ENCODE measurements at regions not wholly inside any gene's neighbourhood (a gene's known extent, or its start where the extent isn't known, plus 50 kb on each side); places are given as distances from the start of the nearest gene placed in this dataset.

GRCh38 chr1:38123356-38124135 lies 77.0 kb upstream of the POU3F1 start:
- Histone ChIP-seq H3K4me1 (ENCODE audit: insufficient read depth, low read length) (0 out of 2 replicates have a peak, but pooled peaks cover 2% of the 10 kb centered on the region), H2BK20ac (ENCODE audit: low read depth, low read length, poor library complexity, severe bottlenecking) (no peak overlapping the region), H2AK5ac (ENCODE audit: insufficient read length, low read length) (no peak overlapping the region), H3K23me2 (ENCODE audit: insufficient read length, low read depth, low read length, poor library complexity, severe bottlenecking) (no peaks in the 10 kb centered on the region), H3K27me3 (ENCODE audit: insufficient read depth, low read length) (no peaks in the 10 kb centered on the region), H2BK120ac (ENCODE audit: low read depth, low read length, poor library complexity, severe bottlenecking) (no peak overlapping the region), H4K5ac (ENCODE audit: insufficient read length, low read depth, low read length) (no peak overlapping the region), H2AFZ (ENCODE audit: low read length) (no peak overlapping the region), H4K8ac (replicated peaks; ENCODE audit: insufficient read length, low read depth, low read length) (no peak overlapping the region), H3K9me3 (ENCODE audit: control insufficient read depth, low read depth, low read length) (no peaks in the 10 kb centered on the region), H3K79me2 (ENCODE audit: insufficient read depth, low read length) (no peaks in the 10 kb centered on the region), H2BK15ac (ENCODE audit: low read depth, low read length) (no peak overlapping the region), H3K14ac (ENCODE audit: insufficient read depth, low read length) (peak overlapping the region; percentile 46; the same call in 1 of the 2 replicates), H3K23ac (ENCODE audit: insufficient read length, low read depth, low read length) (no peak overlapping the region), H3K27ac (ENCODE audit: insufficient read length, low read depth, low read length) (no peak overlapping the region), H3K18ac (ENCODE audit: insufficient read length, low read depth, low read length) (no peak overlapping the region), H3K79me1 (ENCODE audit: insufficient read depth, low read depth, low read length, poor library complexity, severe bottlenecking) (no peaks in the 10 kb centered on the region), H4K91ac (ENCODE audit: insufficient read length, low read depth, low read length) (no peak overlapping the region), H3K9ac (ENCODE audit: extremely low read depth, insufficient read length, low read length) (no peak overlapping the region), H2BK12ac (ENCODE audit: insufficient read length, low read depth, low read length) (no peak overlapping the region), H3K4me2 (ENCODE audit: insufficient read depth, insufficient read length, low read length) (no peak overlapping the region), H3T11ph (ENCODE audit: low read length) (no peak overlapping the region), H3K56ac (ENCODE audit: insufficient read length, low read depth, low read length) (no peak overlapping the region), H3K4ac (ENCODE audit: low read depth, low read length) (no peak overlapping the region), H2BK5ac (ENCODE audit: insufficient read length, low read length) (no peak overlapping the region), H4K20me1 (ENCODE audit: control insufficient read depth, insufficient read depth, insufficient read length) (no peaks in the 10 kb centered on the region)
- peaks cover 4% of the 10 kb centered on the region for H3K27me3 Mint-ChIP-seq (ENCODE audit: low read depth)
- DNase-seq, result no peak
- H3K27ac Mint-ChIP-seq, result no peak overlapping the region
- TF ChIP-seq CTCF (conservative IDR thresholded peaks at IDR 0.05), result no peak
- H3K4me1 Mint-ChIP-seq, result peaks cover 22 to 41% of the 10 kb centered on the region in 2 experiments
- no peaks in the 10 kb centered on the region for H3K9me3 Mint-ChIP-seq
- no peak overlapping the region for H3K4me3 Mint-ChIP-seq
- WGBS (ENCODE audit: extremely low coverage, insufficient read length, low lambda C conversion rate), result no CpG with 5 or more reads among the region's 19 CpGs
- H3K36me3 Mint-ChIP-seq (ENCODE audit: insufficient read depth in 1 of 3, low read depth in 3 of 3), result no peaks in the 10 kb centered on the region; a peak in 1 of 7 replicates

Measured in H9 (cell line).